D721Med (cell line): ENCODE measurements at regions not wholly inside any gene's neighbourhood (a gene's known extent, or its start where the extent isn't known, plus 50 kb on each side); places are given as distances from the start of the nearest gene placed in this dataset.

ENCODE experiments used
- DNase-seq: peaks from one replicate; pipeline ENCODE4 v3.0.0; 2011; ENCODE audit warnings: low spot score; ENCODE audit not compliant: insufficient read length
- FAIRE-seq: peaks from 2 replicates; lab custom pipeline; 2011; peaks lifted over from hg19 to GRCh38; lab: Jason Lieb, UNC
- CTCF ChIP-seq: IDR thresholded peaks from 2 replicates; pipeline ENCODE4 v1.5.1; 2012; ENCODE audit warnings: mild to moderate bottlenecking, control low read depth; ENCODE audit not compliant: insufficient read depth; ENCODE audit errors: missing control alignments

- DNase-seq: no peak
- FAIRE-seq: no peak
- no peak for TF ChIP-seq CTCF
Measured at GRCh38 chr5:159758189-159758588, 158.1 kb upstream of the ADRA1B start.

- DNase-seq (no peak), FAIRE-seq (no peak)
- TF ChIP-seq CTCF: no peak
Measured at GRCh38 chr5:159759791-159760290, 156.4 kb upstream of the ADRA1B start.

GRCh38 chr5:159762921-159763320, 153.4 kb upstream of the ADRA1B start:
- FAIRE-seq (no peak), DNase-seq (no peak)
- TF ChIP-seq CTCF: no peak

GRCh38 chr5:159763562-159763961, 152.7 kb upstream of the ADRA1B start:
- FAIRE-seq (no peak), DNase-seq (no peak)
- TF ChIP-seq CTCF: no peak

GRCh38 chr5:159764283-159765134, 151.8 kb upstream of the ADRA1B start:
- FAIRE-seq (no peak), DNase-seq (no peak)
- no peak for TF ChIP-seq CTCF

- FAIRE-seq: no peak
- TF ChIP-seq CTCF: no peak
Measured at GRCh38 chr5:159765135-159765433, 151.2 kb upstream of the ADRA1B start.

More at GRCh38 chr5:159765135-159765433, 151.2 kb upstream of the ADRA1B start:
- no peak for DNase-seq
